GM21515 (cell line): ENCODE measurements at regions not wholly inside any gene's neighbourhood (a gene's known extent, or its start where the extent isn't known, plus 50 kb on each side); places are given as distances from the start of the nearest gene placed in this dataset.

Source experiments
- ATAC-seq: cut with Tn5 transposase; IDR thresholded peaks from one replicate; pipeline ENCODE4 v1.9.1; 2021; ENCODE audit not compliant: unreplicated experiment

DNA sequence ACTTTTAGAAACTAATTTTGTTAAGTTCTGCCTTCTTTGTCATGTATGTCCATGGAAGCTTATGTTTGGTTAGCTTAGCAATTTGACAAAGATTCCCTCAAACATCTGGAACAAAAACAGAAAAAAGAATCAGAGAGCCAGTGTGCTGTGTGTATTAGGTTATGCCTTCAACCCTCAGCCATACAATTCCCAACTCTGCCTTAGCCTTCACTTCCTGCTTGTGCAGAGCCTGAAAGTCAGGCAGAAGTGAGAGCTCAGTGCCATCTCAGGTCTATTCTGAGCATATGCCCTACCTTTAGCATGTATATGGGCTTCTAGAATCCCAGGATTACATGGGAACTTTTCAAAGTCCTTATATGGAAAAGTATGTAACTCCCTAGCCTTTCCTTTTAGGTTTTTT, 58.2 kb upstream of the STOX2 start:
- no peak for ATAC-seq

DNA sequence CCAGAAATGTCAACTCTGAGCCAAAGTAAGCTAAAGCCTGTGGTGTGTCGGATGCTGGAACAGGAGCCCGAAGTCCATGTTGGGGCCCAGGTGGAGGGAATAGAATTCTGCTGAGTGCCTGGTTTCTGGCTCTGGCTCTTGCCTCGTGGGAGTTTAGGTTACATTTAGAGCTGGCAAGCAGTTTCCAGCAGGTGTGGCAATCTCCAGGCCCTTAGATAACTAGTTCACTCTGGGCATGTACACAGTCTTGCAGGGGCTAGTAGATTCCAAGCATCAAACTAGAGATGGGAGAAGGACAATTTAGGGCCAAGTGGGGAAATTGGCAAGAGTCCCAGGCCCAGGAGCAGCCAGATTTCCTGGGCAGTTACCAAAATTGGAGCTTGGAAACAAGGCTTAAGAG, 56.3 kb upstream of the STOX2 start:
- no peak for ATAC-seq

DNA sequence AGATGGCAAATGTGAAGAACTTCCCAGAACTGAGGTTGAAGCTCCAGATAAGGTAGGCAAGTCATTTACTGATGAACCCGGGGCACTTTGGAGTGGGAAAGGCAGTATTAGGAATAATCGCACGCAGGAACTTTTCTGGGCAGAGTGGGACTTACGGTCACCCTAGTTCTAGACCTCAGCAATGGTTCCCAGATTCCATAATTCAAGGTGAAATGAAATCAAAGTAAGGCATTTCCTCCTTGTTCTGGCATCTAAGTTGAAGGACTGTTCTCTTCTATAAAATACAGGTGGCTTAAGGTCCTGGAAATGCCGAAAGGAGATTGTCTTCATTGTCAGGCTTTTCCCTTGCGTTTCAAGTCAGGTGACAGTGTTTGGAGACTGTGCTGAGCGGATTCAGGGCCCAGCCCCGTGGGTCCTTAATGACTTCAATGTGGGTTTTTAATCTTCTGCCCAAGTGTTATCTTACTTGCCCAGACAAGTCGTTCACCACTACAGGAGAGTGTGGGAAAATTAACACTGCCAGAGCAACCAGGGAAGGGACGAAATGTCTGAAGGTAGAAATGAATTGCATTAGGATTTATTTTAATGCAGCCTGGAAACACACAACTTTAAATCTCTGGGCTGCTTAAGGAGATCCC, 52.1 kb upstream of the STOX2 start:
- no peak for ATAC-seq

DNA sequence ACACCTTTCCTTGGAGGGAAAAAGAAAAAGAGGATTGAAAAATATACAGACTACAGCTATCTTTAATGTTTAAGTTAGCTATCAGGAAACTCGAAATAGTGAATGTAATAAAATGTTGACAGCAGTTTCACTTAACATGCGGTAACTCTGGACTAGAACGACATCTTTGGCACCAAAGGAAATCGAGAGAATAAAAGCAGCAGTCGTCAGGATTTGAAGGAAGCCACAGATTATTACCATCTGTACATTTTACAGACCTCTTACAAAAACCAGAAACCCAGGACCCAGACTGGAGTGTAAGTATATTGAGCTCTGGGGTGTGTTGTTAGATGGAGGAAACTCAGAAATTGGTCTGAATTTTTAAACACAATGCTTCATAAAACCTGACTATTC, 51.6 kb upstream of the STOX2 start:
- no peak for ATAC-seq
